Heart left ventricle (tissue), 13 donors: ENCODE measurements at regions not wholly inside any gene's neighbourhood (a gene's known extent, or its start where the extent isn't known, plus 50 kb on each side); places are given as distances from the start of the nearest gene placed in this dataset.

ENCODE experiments used
- POLR2A ChIP-seq, 2 donors: fragments of 450-650 bp; IDR thresholded peaks; one replicate each; pipeline ENCODE4 v1.6.1; 2017; ENCODE audit warnings: antibody characterized with exemption in 2 of 2, mild to moderate bottlenecking in 2 of 2, moderate library complexity in 2 of 2
- TF ChIP-seq, protein P1 (sequence below), 12 donors: fragments of 200-600 bp; sonication (generic) in 4 of 12; IDR thresholded peaks; one replicate each; pipeline versions ENCODE4 v1.5.0 to v1.8.0; 2018 to 2022; ENCODE audit warnings: antibody characterized with exemption in 12 of 12, mild to moderate bottlenecking in 5 of 12
- donor health status: ischemic (EF 13 %, LVEDD 7.1; RV severe dilation, severe dysfunction).
- donor health status: DM: no; HTN: yes; CAD: no.
- donor health status: DM: no; HTN: no; CAD: no.
- donor health status: ischemic (EF 25% LVEDD 6.9; RV normal size, moderate dysfunction).
- donor health status: ischemic (EF 25% LVEDD 5.7; RV mildly dilated, moderate dysfunction).
- donor health status: ischemic (EF 35%, LVEDD 5.7; RV mildly dilated, moderate dysfunction).
- donor health status: nonischemic (EF 11% LVEDD 7.7; RV severe dilation, severe dysfunction).
- donor health status: DM: yes; HTN: yes; CAD: no.
- donor health status: PGD.
- donor health status: ischemic (EF 29% LVEDD 5.4; RV normal size, mild dysfunction).
- donor health status: nonischemic (EF 23%, LVEDD 6.1; RV moderate dilation, normal function).

DNA sequence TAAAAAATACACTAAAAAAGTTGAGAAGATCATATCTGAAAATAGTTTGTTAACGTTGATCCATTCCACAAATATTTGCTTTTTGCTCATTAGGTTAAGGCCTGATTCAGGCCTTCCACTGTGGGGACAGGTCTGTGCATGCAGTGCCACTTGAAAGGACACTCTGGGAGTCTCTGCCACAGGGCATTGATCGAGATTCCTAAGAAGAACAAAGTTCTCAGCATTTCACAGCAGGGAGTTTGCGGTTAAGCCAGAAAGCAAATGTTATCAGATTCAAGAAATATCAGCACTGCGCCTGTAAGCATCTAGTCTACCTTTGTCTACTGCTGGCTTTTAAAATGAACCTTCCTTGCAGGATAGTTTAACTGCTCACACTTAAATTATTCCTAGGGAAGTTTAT is 62.2 kb upstream of the TNIP3 start:
- TF ChIP-seq, protein P1, sequence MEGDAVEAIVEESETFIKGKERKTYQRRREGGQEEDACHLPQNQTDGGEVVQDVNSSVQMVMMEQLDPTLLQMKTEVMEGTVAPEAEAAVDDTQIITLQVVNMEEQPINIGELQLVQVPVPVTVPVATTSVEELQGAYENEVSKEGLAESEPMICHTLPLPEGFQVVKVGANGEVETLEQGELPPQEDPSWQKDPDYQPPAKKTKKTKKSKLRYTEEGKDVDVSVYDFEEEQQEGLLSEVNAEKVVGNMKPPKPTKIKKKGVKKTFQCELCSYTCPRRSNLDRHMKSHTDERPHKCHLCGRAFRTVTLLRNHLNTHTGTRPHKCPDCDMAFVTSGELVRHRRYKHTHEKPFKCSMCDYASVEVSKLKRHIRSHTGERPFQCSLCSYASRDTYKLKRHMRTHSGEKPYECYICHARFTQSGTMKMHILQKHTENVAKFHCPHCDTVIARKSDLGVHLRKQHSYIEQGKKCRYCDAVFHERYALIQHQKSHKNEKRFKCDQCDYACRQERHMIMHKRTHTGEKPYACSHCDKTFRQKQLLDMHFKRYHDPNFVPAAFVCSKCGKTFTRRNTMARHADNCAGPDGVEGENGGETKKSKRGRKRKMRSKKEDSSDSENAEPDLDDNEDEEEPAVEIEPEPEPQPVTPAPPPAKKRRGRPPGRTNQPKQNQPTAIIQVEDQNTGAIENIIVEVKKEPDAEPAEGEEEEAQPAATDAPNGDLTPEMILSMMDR (IDR thresholded peaks at IDR 0.05), result no peak
- TF ChIP-seq POLR2A (IDR thresholded peaks at IDR 0.05), result no peak
